HG02642 (cell line): ENCODE measurements at regions not wholly inside any gene's neighbourhood (a gene's known extent, or its start where the extent isn't known, plus 50 kb on each side); places are given as distances from the start of the nearest gene placed in this dataset.
"Not testable (repeated sequence)": the region's sequence is repeated elsewhere in the genome, so short reads cannot be mapped to it uniquely, and the experiment has no call there.

Experiments
- ATAC-seq: cut with Tn5 transposase; IDR thresholded peaks from one replicate; pipeline ENCODE4 v1.9.1; 2021; ENCODE audit warnings: mild to moderate bottlenecking; ENCODE audit not compliant: unreplicated experiment, poor library complexity

GRCh38 chr4:13761581-13761980, 134.1 kb upstream of the BOD1L1 start:
- ATAC-seq: not testable (repeated sequence)

- no peak for ATAC-seq
These were observed 134.6 kb upstream of the BOD1L1 start for GRCh38 chr4:13762130-13762529.

GRCh38 chr4:13763707-13764106, 136.2 kb upstream of the BOD1L1 start:
- no peak for ATAC-seq

- no peak for ATAC-seq
These were observed 138.0 kb upstream of the BOD1L1 start for GRCh38 chr4:13765539-13765938.

- ATAC-seq: no peak
These were observed 139.4 kb upstream of the BOD1L1 start for GRCh38 chr4:13766761-13767540.

- ATAC-seq: no peak
These were observed 149.8 kb upstream of the BOD1L1 start for GRCh38 chr4:13777341-13777740.

GRCh38 chr4:13778367-13778766, 150.8 kb upstream of the BOD1L1 start:
- ATAC-seq: no peak

- ATAC-seq: no peak
These were observed 154.7 kb upstream of the BOD1L1 start for GRCh38 chr4:13782231-13782630.

- ATAC-seq: peak; percentile 66
These were observed 156.4 kb upstream of the BOD1L1 start for GRCh38 chr4:13783800-13784411.

GRCh38 chr4:13793020-13793710, 165.6 kb upstream of the BOD1L1 start:
- ATAC-seq: no peak

- no peak for ATAC-seq
These were observed 167.5 kb upstream of the BOD1L1 start for GRCh38 chr4:13794819-13795565.

GRCh38 chr4:13797061-13797460, 169.5 kb upstream of the BOD1L1 start:
- no peak for ATAC-seq

GRCh38 chr4:13815231-13815630, 187.7 kb upstream of the BOD1L1 start:
- no peak for ATAC-seq

GRCh38 chr4:13816472-13816871, 188.9 kb upstream of the BOD1L1 start:
- ATAC-seq: no peak

- no peak for ATAC-seq
These were observed 194.0 kb upstream of the BOD1L1 start for GRCh38 chr4:13821522-13821921.

- ATAC-seq: not testable (repeated sequence)
These were observed 198.3 kb upstream of the BOD1L1 start for GRCh38 chr4:13825822-13826221.

- ATAC-seq: no peak
These were observed 201.9 kb upstream of the BOD1L1 start for GRCh38 chr4:13829457-13829856.

GRCh38 chr4:13830449-13830848, 202.9 kb upstream of the BOD1L1 start:
- no peak for ATAC-seq

- no peak for ATAC-seq
These were observed 205.8 kb upstream of the BOD1L1 start for GRCh38 chr4:13833171-13833804.
